Stomach (tissue), 4 donors: ENCODE measurements at regions not wholly inside any gene's neighbourhood (a gene's known extent, or its start where the extent isn't known, plus 50 kb on each side); places are given as distances from the start of the nearest gene placed in this dataset.

Experiments
- EP300 ChIP-seq: sonication (generic); formaldehyde crosslinking; IDR thresholded peaks from one replicate; pipeline ENCODE4 v1.6.1; 2017; ENCODE audit warnings: antibody characterized with exemption
- TF ChIP-seq, protein P1 (sequence below), 7 experiments: fragments of 450-650 bp in 4 of 7; fragments of 200-600 bp in 3 of 7; sonication (generic) in 3 of 7; IDR thresholded peaks; one replicate each; pipeline ENCODE4 v1.5.1; 2016 to 2019; ENCODE audit warnings: antibody characterized with exemption in 7 of 7, control low read depth in 2 of 7, mild to moderate bottlenecking in 1 of 7

DNA sequence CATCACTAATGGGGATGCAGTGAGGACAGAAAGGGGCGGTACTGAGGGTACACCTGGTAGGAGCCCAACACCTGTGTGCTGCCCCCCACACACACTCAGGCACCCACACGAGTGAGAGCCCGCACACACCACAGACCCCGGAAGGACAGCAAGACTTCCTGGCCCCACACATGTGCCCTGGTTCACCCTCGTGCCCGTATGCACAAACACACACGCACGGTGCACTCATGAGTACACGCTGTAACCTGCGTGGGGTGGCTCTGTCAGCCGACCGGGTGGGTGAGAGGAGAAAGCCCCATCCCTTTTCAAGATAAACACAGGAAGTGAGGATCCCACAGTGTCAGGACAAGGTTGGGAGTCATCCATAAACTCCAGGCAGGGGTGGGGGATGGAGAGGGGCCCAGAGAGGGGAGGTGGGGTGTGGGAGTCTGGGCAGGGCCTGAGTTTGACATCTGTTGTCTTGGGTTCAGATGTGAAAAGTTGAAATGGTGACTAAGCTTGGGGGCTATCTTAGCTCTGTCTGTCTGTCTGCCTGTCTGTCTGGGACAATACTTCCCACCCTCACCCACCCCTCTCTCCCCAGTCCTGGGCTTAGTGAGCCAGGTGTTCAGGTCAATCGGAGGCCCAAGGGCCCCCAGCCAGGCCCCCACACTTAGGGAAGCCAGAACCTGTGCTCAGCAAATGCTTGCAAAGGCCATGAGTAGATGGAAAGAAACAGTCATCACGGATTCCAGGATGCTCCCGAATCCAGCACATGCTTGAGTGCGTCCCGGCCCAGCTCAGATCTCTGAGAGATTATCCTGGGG lies 119.8 kb upstream of the ZBTB40 start:
- TF ChIP-seq, protein P1, sequence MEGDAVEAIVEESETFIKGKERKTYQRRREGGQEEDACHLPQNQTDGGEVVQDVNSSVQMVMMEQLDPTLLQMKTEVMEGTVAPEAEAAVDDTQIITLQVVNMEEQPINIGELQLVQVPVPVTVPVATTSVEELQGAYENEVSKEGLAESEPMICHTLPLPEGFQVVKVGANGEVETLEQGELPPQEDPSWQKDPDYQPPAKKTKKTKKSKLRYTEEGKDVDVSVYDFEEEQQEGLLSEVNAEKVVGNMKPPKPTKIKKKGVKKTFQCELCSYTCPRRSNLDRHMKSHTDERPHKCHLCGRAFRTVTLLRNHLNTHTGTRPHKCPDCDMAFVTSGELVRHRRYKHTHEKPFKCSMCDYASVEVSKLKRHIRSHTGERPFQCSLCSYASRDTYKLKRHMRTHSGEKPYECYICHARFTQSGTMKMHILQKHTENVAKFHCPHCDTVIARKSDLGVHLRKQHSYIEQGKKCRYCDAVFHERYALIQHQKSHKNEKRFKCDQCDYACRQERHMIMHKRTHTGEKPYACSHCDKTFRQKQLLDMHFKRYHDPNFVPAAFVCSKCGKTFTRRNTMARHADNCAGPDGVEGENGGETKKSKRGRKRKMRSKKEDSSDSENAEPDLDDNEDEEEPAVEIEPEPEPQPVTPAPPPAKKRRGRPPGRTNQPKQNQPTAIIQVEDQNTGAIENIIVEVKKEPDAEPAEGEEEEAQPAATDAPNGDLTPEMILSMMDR (IDR thresholded peaks at IDR 0.05), result no peak
- TF ChIP-seq EP300, result no peak
